Stimulated activated CD4-positive, alpha-beta T cell treated with anti-CD3 and anti-CD28 coated beads, Interleukin-12 subunit alpha, Interleukin-12 subunit beta, amount 100 ng/mL, for 24 hours (primary cell): ENCODE measurements at regions not wholly inside any gene's neighbourhood (a gene's known extent, or its start where the extent isn't known, plus 50 kb on each side); places are given as distances from the start of the nearest gene placed in this dataset.
A peak's percentile ranks its signal among the peaks of the same experiment; 100 is the strongest.

Experiments
- DNase-seq, 2 experiments: peaks; one replicate each; pipeline ENCODE4 v3.0.0-alpha.2; 2020; ENCODE audit warnings: low read depth in 2 of 2

DNA sequence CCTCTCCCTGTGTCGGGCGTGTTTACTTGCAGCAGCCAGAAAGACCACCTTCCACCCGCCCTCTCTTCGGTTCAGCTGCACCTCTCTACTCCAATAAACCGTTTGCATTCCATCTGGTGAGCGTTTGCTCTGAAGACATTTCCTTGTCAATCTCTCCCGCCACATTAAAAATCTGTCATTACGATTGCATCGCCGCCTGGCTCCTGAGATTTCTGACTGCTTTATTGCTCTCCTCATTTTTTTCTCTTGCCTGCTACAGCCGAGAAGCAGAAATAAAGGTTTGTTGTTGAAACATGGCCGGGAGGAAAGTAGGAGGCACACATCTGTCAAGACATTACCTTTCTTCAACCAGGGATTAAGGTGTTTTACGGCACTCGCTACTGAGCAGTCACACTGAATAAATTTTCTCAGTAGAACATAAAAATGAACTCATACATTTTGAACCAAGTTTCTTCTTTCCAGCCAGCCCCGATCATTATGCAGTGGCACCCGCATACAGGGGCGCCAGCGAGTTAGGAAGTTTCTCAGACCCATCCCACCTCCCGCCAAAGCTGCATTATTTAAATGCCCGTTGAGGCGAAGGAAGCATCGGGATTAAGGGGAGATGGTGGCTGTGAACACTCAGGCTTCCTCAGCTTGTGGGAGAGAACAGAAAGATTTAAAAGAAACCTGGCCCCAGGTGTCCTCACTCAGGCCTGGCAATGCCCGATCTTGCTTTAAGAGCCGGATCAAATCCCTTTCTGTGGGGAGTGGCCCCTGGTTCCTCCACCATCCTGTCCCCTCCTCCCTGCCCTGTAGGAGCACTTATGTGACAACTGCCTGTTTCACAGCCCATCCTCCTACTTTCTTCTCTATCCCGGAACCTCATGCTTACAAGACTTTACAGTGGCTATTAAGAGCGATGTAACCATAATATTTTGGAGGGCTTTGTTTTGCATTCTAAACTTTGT is 1108.9 kb downstream of the BCL11B start:
- DNase-seq, result no peak

- no peak for DNase-seq
Measured at GRCh38 chr14:98163873-98164272, 1108.1 kb downstream of the BCL11B start.

- no peak for DNase-seq
Measured at GRCh38 chr14:98165976-98166375, 1106.0 kb downstream of the BCL11B start.

DNA sequence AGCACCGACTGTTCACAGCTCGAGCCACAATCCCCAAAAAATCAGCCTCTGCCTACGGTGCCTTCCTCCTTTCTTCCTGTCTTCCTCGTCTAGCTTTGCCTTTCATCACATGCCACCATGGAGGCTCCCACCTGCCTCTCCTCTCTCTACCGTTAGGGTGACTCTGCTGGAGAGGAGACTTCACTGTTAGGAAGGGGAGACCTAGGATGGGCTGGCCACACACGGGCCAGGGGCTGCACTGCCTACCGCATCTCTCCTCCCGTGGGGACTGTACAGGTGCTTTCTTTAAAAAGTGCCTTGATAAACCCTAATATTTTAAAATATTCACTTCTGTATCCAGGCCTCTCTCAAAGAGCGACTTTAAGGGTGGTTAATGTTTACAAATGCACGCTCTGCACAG is 1104.7 kb downstream of the BCL11B start:
- no peak for DNase-seq

DNA sequence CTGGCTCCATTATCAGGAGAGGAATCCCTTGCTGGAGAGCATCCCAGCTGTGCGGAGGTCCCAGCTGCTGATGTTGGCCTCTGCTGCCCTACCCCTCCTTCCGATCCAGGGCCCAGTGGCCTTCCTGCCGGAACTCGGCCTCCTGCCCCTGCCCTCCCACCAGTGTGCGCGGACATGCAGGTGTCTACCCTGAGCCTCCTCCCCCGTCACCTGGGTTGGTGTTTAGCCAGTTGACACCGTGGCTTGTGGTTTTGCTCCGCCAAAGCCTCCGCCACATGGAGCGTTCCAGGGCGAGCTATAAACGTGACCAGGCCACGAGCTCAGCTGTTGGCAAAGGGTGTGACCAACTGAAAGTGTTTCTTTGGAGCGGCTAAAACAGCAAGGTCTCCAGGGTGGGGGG is 1104.3 kb downstream of the BCL11B start:
- no peak for DNase-seq

DNA sequence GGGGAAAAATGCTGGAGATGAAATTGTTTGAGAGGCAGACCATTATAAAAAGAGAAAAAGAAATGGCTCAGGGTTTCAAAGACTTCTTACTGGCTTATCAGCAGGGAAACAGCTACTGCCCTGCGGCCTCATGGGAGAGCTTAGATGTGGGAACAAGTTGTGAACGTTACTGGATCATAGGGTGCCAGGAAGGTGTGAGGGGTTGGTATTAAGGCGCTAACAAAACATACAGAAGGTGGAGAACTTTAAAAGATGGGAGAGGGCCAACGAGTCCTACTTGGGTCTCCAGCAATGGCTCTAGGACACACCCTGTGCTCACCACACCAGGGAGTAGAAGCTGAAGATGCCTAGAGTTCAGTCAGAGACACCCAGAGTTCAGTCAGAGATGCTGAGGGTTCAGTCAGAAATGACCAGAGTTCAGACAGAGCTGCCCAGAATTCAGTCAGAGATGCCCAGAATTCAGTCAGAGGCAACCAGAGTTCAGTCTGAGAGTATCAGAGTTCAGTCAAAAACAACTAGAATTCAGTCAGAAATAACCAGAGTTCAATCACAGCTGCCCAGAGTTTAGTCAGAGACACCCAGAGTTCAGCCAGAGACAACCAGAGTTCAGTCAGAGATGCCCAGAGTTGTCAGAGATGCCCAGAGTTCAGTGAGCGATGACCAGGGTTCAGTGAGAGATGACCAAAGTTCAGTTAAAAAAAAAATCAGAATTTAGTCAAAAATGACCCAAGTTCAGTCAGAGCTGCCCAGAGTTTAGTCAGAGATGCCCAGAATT is 1103.6 kb downstream of the BCL11B start:
- DNase-seq, result no peak

GRCh38 chr14:98169170-98169587 is 1102.8 kb downstream of the BCL11B start:
- DNase-seq, result no peak

DNA sequence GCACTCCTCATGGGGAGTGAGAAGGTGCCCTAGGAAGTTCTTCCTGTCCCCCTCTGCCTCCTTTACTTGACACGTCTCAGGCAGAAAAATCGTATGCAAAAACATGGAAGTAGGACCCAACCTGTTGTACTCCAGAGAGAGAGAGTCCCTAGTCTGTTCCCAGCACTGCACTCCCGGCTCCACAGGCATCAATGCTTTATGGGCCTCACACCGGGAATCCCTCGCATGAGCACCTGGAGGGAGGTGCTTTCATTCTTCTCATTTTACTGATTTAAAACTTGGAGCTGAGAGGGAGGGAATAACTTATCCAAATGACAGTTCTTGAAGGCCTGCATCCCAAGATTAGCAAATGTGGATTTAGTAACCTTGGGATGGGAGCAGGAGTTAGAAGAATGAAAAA is 1101.4 kb downstream of the BCL11B start:
- no peak for DNase-seq

GRCh38 chr14:98171654-98172053 is 1100.3 kb downstream of the BCL11B start:
- DNase-seq, result no peak

DNA sequence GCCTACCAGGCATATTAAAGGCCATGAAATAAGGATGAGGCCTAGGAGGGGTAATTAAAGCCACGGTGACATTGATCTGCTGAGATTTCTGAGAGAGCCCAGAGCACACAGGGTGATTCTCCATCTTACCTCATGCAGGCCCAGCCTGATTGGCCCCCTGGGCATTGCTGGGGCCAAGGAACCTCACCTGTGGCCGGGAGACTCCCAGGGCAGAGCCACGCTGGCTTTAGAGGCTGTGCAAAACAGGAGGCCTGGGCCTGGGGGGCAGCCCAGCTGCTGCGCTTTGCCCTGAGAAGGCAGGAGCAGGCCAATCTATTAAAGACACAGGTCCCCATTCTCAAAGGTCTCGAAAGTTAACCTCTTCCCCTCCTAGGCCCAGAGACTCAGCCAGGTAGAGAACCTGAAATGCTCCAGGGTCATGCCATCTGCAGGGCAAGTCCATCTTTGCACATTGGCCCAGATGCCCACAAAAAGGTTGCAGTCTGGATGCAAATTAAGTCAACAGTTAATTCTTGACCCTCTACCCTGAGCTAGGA is 1099.7 kb downstream of the BCL11B start:
- no peak for DNase-seq

GRCh38 chr14:98173305-98173704 is 1098.7 kb downstream of the BCL11B start:
- DNase-seq, result no peak

DNA sequence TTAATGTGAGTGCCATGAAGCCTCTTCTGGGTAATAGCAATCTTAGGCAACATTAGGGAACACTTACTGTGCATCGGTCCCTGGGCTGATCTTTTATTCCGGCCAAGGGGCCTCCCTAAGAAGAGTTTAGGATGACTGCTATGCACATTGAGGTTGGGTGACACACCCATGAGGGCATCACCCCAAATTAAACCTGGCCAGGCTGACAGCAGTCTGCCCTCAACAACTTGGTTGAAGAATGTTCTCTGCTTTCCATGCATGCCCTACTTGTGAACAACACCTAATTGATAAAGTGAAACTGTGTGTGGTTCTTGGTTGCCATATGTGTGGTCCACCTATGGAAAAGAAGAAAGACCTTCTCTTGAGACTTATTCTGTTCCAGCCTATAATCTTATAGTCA is 1098.0 kb downstream of the BCL11B start:
- no peak for DNase-seq

DNA sequence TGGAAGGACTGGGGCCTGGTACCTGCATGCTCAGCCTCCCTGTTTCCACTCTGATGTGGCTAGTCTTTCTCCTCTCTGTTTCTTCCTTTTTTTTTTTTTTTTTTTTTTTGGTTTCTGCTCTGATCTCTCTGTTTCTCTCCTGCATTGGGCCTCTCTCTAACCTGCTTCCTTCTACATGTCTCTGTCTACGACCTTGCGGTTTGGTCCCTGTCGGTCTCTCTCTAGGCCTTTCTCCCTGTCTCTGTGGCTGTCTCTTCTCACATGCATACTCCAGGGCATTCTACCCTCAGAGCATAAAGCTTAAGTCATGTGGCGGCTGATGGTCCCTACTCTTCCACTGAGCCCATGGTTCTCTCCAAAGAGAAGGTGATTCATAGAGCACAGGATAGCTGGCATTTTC is 1096.6 kb downstream of the BCL11B start:
- DNase-seq, result no peak

DNA sequence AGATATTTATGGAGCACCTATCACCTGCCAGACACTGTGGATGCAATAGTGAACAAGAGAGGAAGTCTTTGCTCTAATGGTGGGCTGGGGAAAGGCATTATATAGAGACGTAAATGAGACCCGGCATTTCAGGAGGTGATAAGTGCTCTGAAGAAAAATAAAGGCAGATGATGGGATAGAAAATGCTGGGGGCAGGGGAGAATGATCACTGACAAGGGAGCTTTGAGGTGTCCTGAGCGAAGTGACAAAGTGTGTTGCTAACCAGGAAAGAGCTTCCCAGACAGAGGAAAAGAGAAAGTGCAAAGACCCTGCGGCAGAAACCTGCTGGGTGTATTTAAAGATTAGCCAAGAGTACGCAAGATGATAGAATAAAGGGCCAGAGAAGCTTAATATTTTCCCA is 1096.1 kb downstream of the BCL11B start:
- DNase-seq, result no peak

DNA sequence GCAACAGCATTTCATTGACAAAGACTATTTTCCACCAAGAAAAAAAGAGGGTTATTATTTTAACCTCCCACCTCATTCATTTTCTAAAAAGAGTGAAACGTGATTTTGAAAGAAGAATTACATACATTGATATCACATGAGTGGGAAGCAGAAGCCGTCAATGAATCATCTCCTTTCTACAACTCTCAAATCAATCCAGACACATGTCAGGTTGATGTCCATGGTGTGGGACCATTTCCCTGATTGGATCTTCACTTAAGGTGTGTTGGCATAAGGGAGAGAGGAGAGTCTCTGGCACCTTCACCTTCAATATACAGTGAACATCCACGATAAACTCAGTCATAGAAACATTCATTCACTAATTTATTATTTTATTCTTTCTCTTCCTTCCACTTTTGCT is 1095.1 kb downstream of the BCL11B start:
- no peak for DNase-seq

DNA sequence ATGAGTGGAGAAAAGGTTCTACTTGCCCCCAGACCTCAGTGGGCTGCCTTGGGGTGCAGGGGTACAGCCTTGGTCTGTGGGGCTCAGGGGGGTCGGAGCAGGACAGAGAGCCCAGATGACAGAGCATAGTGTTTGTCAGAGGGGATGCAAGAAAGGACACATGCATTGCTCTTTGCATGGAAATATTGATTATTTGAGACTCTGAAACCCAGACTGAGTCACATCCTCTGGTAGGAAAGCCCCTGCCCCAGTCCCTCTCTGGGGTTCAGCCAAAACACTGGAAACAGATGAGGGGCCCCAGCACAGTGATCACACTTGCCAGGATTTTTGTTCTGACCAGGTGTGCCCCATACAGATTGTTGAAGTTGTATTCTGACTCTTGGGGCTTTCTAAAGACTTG is 1094.4 kb downstream of the BCL11B start:
- peak; percentile 69 for DNase-seq

DNA sequence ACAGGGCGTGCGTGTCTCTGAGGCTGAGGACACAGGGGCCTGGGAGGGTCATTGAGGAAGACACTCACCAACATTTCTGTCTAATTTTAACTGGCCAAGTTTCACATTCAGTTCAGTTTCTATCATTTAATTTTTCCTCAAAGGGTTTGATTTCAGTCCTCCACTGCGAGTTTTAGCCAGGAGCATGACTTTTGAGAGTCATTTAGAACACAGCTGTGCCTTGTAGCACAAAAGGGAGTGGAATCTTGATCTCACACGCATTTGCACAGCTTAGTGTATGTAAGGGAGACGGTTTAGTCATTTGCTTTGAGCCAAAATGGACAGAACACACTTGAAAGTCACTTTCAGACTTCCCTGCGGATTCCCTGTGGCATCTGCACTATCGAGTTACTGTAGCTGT is 1090.8 kb downstream of the BCL11B start:
- DNase-seq, result no peak

DNA sequence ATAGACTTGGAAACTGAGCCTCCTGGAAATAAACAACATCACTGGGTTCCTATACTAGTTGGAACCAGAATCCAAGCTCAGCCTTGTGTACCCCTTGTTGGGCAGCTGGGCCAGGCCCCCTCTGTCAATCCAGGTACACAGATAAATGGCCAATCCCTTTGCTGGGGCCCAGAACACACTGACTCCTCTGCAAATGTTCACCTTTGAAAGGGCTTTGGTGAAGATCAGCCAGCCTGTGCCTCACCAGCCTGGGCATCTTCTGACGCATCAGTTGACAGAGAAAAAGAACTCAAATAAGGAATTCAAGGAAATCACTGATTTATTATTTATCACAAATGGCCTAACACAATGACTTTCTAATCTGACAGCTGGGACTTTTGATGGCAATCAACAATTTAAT is 1090.2 kb downstream of the BCL11B start:
- DNase-seq, result no peak

DNA sequence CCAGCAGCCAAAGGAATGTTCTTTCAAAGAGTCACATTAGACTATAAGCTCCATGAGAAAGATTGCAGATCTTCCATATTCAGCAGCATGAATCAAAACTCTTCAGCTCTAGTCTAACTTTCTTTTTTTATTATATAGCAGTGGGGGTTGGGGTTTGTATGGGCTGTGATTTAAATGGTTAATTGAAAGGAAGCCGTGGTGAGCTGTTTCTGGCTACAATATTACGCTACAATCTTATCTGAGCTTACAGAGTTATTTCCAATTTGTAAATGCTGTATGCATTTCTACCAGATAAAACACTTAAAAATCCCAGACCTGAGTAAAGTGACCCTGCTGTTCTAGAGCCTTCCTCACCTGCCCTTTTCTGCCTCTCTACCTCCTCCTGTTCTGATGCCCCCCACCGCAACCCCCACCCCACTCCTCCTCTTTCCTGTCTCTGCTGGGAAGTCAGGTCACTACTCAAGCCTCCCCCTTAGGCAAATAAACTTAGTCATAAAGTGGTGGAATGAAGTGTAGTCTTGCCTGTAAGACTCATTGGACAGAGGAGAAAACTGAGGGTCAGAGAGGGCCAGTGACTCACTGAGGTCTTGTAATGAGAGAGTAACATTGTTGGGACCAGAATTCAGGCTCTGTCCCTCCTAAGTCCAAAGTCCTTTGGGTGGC is 1089.5 kb downstream of the BCL11B start:
- DNase-seq, result peak in 1 of 2 experiments; percentile 61

GRCh38 chr14:98183556-98183955 is 1088.4 kb downstream of the BCL11B start:
- DNase-seq, result no peak

GRCh38 chr14:98184457-98184856 is 1087.5 kb downstream of the BCL11B start:
- DNase-seq, result no peak

GRCh38 chr14:98185036-98185435 is 1087.0 kb downstream of the BCL11B start:
- no peak for DNase-seq
